Right lobe of liver (tissue), 6 donors: ENCODE measurements at regions not wholly inside any gene's neighbourhood (a gene's known extent, or its start where the extent isn't known, plus 50 kb on each side); places are given as distances from the start of the nearest gene placed in this dataset.

Experiments
- ATAC-seq, 4 donors: fragments of 200-7000 bp; cut with Tn5 transposase; one replicate each; pipeline ENCODE4 v1.9.1; 2020; ENCODE audit warnings: mild to moderate bottlenecking in 4 of 4, moderate library complexity in 4 of 4
- DNase-seq, 3 donors: peaks; one replicate each; pipeline ENCODE4 v3.0.0-alpha.2; 2020
- H3K27ac ChIP-seq, 3 donors: fragments of 200-600 bp; one replicate each; pipeline ENCODE4 v1.8.0; 2022
- H3K27me3 ChIP-seq, 2 donors: fragments of 200-600 bp; one replicate each; pipeline ENCODE4 v1.8.0; 2022
- H3K36me3 ChIP-seq, 4 donors: fragments of 200-600 bp; sonication (generic) in 1 of 4; one replicate each; pipeline versions ENCODE4 v1.5.1 to v1.8.0; 2017 to 2022; ENCODE audit warnings: control low read depth in 1 of 4
- H3K4me1 ChIP-seq, 4 donors: fragments of 200-600 bp; sonication (generic) in 1 of 4; one replicate each; pipeline versions ENCODE4 v1.5.1 to v1.8.0; 2017 to 2022; ENCODE audit warnings: control low read depth in 1 of 4
- H3K4me3 ChIP-seq, 3 donors: fragments of 200-600 bp; one replicate each; pipeline ENCODE4 v1.8.0; 2022
- H3K9me3 ChIP-seq, 4 donors: fragments of 200-600 bp; sonication (generic) in 1 of 4; one replicate each; pipeline versions ENCODE4 v1.5.1 to v1.8.0; 2017 to 2022; ENCODE audit warnings: control low read depth in 1 of 4
- POLR2A ChIP-seq: fragments of 450-650 bp; IDR thresholded peaks from one replicate; pipeline ENCODE4 v1.6.1; 2017; ENCODE audit warnings: antibody characterized with exemption, mild to moderate bottlenecking
- WGBS: methylation state at CpG from one replicate; pipeline ENCODE4 v1.1.6; 2018; ENCODE audit warnings: low coverage, low lambda C conversion rate; ENCODE audit not compliant: insufficient coverage; ENCODE audit errors: missing lambda C conversion rate; 5-methylcytosine and 5-hydroxymethylcytosine counted together
- intact Hi-C, 2 donors: fragments of 100-400 bp; cut with DNase I; formaldehyde crosslinking; loops; one replicate each; pipeline versions ENCODE4 v1.11.2 to v1.14.1; 2022
- TF ChIP-seq, protein P1 (sequence below), 4 donors: fragments of 200-600 bp in 3 of 4; fragments of 450-650 bp in 1 of 4; IDR thresholded peaks; one replicate each; pipeline versions ENCODE4 v1.5.1 to v1.8.0; 2016 to 2022; ENCODE audit warnings: antibody characterized with exemption in 4 of 4, mild to moderate bottlenecking in 2 of 4
- donor health status: DM: no; HTN: yes; CAD: no.
- donor health status: DM: no; HTN: no; CAD: no.
- donor health status: DM: no; HTN: no; CAD: no.
- donor health status: DM: no; HTN: yes; CAD: no.
- donor health status: DM: no; HTN: yes; CAD: no.

DNA sequence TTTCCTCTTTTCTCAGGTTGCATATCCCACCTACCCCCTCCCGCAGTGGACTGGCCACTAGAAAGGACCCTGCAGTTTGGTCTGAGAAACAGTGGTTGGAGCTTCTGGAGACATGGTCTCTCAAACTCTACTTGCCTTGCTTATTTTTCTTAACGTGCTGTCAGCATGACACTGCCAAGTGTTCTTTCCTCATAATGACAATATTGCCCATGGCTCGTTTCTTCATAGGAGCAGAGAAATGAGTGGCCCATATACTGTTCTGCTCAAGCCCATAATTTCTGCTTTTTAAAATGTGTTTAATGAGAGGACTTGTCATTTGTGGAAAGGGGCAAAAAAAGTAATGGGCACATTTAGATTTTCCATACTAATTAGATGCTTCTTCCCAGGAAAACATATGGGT, 828.7 kb downstream of the BCL11A start:
- H3K9me3 ChIP-seq = no peaks in the 10 kb centered on the region
- H3K27me3 ChIP-seq = no peaks in the 10 kb centered on the region
- no peak for DNase-seq
- H3K27ac ChIP-seq = no peak overlapping the region
- H3K4me1 ChIP-seq = no peaks in the 10 kb centered on the region
- H3K4me3 ChIP-seq = no peak overlapping the region
- no peaks in the 10 kb centered on the region for H3K36me3 ChIP-seq
- ATAC-seq = no peak
- TF ChIP-seq, protein P1, sequence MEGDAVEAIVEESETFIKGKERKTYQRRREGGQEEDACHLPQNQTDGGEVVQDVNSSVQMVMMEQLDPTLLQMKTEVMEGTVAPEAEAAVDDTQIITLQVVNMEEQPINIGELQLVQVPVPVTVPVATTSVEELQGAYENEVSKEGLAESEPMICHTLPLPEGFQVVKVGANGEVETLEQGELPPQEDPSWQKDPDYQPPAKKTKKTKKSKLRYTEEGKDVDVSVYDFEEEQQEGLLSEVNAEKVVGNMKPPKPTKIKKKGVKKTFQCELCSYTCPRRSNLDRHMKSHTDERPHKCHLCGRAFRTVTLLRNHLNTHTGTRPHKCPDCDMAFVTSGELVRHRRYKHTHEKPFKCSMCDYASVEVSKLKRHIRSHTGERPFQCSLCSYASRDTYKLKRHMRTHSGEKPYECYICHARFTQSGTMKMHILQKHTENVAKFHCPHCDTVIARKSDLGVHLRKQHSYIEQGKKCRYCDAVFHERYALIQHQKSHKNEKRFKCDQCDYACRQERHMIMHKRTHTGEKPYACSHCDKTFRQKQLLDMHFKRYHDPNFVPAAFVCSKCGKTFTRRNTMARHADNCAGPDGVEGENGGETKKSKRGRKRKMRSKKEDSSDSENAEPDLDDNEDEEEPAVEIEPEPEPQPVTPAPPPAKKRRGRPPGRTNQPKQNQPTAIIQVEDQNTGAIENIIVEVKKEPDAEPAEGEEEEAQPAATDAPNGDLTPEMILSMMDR (IDR thresholded peaks at IDR 0.05) = no peak
- TF ChIP-seq POLR2A = no peak
- WGBS = 49% methylated on average over 3 of the region's 3 CpGs
- intact Hi-C loops = no loop called here

DNA sequence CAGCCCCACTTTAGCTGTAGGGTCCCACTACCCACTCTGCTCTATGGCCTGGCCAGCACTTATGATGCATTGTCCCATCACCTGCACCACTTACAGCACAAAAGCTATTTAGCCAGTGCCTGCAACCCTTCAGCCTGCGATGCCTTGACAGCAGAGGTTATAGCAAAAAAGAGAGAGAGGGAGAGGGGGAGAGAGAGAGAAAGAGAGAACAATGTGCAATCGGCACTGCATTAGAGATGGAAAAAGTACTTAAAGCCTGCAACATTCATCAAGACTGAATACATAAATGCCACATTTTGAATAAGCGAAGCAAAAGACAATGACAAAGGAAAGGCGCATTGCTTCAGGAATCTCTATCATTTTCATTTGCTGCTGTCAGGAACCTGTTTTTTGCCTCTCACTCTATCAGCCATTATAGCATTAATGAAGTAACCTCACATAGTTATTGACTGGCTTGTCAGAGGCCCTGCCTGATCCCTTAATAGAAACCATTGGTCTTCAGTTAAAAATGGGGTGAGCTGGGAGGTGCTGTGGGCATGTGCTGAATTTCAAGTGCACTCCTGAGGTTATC, 833.1 kb downstream of the BCL11A start:
- no peaks in the 10 kb centered on the region for H3K36me3 ChIP-seq
- intact Hi-C loops = no loop called here
- H3K27ac ChIP-seq = no peak overlapping the region
- no peak for ATAC-seq
- TF ChIP-seq, protein P1 (IDR thresholded peaks at IDR 0.05) = no peak
- TF ChIP-seq POLR2A = no peak
- no peaks in the 10 kb centered on the region for H3K9me3 ChIP-seq
- H3K4me1 ChIP-seq = no peaks in the 10 kb centered on the region
- H3K27me3 ChIP-seq = no peaks in the 10 kb centered on the region
- 86% methylated on average over 4 of the region's 4 CpGs for WGBS
- no peak for DNase-seq
- no peak overlapping the region for H3K4me3 ChIP-seq

DNA sequence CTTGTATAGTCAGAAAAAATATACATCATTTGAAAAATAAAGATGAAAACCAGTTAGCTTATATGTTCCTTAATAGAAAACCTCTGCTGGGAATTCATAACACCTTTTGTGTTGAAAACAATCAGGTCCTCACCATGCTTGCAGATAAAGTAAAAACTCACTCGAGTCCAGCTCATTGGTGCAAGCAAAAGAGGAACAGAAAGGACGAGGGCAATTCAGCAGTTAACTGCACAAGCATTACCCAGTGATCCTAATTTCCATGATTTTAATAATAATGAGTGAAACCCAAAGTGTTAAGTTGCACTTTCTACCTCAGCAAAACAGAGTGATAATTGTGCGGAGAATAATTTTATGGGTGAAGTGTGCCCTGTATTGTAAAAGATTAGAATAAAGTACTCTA, 839.9 kb downstream of the BCL11A start:
- no peaks in the 10 kb centered on the region for H3K4me1 ChIP-seq
- DNase-seq (no peak), ATAC-seq (no peak)
- H3K9me3 ChIP-seq = no peaks in the 10 kb centered on the region
- H3K27ac ChIP-seq = no peak overlapping the region
- TF ChIP-seq, protein P1 (IDR thresholded peaks at IDR 0.05) = no peak
- TF ChIP-seq POLR2A = no peak
- 53% methylated on average over 3 of the region's 3 CpGs for WGBS
- intact Hi-C loops = no loop called here
- no peaks in the 10 kb centered on the region for H3K27me3 ChIP-seq
- no peaks in the 10 kb centered on the region for H3K36me3 ChIP-seq
- H3K4me3 ChIP-seq = no peak overlapping the region

DNA sequence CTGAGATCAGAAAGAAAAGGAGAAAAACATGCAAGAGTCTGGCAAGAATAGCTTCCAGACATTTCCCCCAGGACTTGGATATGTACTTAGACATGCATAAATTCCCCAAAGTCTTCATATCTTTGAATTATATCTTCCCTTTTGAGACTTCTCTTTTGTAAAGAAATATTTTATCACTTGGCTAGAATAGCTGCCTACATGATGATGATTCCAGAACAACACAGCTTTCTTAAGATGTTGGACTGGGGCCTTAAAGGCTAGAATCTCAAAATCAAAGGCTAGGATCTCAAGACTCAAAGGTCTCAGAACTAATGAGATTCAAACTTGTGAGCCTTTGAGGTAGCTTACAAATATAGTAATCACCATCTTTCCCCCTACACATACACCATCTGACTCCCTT, 842.3 kb downstream of the BCL11A start:
- Histone ChIP-seq H3K36me3 (no peaks in the 10 kb centered on the region), H3K27ac (no peak overlapping the region), H3K4me1 (no peaks in the 10 kb centered on the region), H3K4me3 (no peak overlapping the region), H3K27me3 (no peaks in the 10 kb centered on the region), H3K9me3 (no peaks in the 10 kb centered on the region)
- intact Hi-C loops = no loop called here
- TF ChIP-seq POLR2A = no peak
- TF ChIP-seq, protein P1 (IDR thresholded peaks at IDR 0.05) = no peak
- ATAC-seq (no peak), DNase-seq (no peak)

DNA sequence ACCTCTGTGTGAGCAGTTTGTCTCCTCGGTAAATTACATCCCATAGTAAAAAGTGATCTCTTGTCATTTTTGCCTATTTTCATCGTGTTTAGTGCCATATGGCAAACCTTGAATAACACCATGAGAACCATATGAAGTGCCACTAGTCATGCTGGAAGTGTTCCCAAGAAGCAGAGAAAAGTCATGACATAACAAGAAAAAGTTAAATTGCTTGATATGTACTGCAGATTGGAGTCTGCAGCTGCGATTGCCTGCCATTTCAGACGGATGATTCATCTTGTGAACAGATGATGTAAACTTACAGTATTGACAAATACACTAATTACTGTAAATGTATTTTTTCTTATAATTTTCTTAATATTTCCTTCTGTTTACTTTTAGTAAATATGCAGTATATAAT, 846.7 kb downstream of the BCL11A start:
- intact Hi-C loops = no loop called here
- H3K9me3 ChIP-seq = no peaks in the 10 kb centered on the region
- ATAC-seq (no peak), DNase-seq (no peak)
- WGBS = 53% methylated on average over 4 of the region's 4 CpGs
- no peak overlapping the region for H3K4me3 ChIP-seq
- no peak overlapping the region for H3K27ac ChIP-seq
- H3K36me3 ChIP-seq = no peaks in the 10 kb centered on the region
- no peak for TF ChIP-seq POLR2A
- TF ChIP-seq, protein P1 (IDR thresholded peaks at IDR 0.05) = no peak
- H3K27me3 ChIP-seq = no peaks in the 10 kb centered on the region
- no peaks in the 10 kb centered on the region for H3K4me1 ChIP-seq
